DOHH2 (cell line): ENCODE measurements at regions not wholly inside any gene's neighbourhood (a gene's known extent, or its start where the extent isn't known, plus 50 kb on each side); places are given as distances from the start of the nearest gene placed in this dataset.
"Not testable (repeated sequence)": the region's sequence is repeated elsewhere in the genome, so short reads cannot be mapped to it uniquely, and the experiment has no call there.

ENCODE experiments used
- EZH2phosphoT487 ChIP-seq: fragments of 200-600 bp; sonication (generic); IDR thresholded peaks from 2 replicates; pipeline ENCODE4 v1.6.1; 2017; ENCODE audit warnings: borderline replicate concordance, mild to moderate bottlenecking, antibody characterized with exemption, low read length, moderate library complexity, mixed read lengths
- TF ChIP-seq, protein P1 (sequence below): fragments of 200-600 bp; sonication (generic); IDR thresholded peaks from one replicate; pipeline ENCODE4 v1.5.1; 2014; ENCODE audit warnings: antibody characterized with exemption, mild to moderate bottlenecking, low read depth, low read length; ENCODE audit not compliant: poor library complexity, severe bottlenecking

- TF ChIP-seq, protein P1, sequence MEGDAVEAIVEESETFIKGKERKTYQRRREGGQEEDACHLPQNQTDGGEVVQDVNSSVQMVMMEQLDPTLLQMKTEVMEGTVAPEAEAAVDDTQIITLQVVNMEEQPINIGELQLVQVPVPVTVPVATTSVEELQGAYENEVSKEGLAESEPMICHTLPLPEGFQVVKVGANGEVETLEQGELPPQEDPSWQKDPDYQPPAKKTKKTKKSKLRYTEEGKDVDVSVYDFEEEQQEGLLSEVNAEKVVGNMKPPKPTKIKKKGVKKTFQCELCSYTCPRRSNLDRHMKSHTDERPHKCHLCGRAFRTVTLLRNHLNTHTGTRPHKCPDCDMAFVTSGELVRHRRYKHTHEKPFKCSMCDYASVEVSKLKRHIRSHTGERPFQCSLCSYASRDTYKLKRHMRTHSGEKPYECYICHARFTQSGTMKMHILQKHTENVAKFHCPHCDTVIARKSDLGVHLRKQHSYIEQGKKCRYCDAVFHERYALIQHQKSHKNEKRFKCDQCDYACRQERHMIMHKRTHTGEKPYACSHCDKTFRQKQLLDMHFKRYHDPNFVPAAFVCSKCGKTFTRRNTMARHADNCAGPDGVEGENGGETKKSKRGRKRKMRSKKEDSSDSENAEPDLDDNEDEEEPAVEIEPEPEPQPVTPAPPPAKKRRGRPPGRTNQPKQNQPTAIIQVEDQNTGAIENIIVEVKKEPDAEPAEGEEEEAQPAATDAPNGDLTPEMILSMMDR: not testable (repeated sequence)
- not testable (repeated sequence) for TF ChIP-seq EZH2phosphoT487
Measured at GRCh38 chr17:71599583-71599982, 521.2 kb upstream of the SOX9 start.
